ENCODE measurements at regions not wholly inside any gene's neighbourhood (a gene's known extent, or its start where the extent isn't known, plus 50 kb on each side); places are given as distances from the start of the nearest gene placed in this dataset.

DNA sequence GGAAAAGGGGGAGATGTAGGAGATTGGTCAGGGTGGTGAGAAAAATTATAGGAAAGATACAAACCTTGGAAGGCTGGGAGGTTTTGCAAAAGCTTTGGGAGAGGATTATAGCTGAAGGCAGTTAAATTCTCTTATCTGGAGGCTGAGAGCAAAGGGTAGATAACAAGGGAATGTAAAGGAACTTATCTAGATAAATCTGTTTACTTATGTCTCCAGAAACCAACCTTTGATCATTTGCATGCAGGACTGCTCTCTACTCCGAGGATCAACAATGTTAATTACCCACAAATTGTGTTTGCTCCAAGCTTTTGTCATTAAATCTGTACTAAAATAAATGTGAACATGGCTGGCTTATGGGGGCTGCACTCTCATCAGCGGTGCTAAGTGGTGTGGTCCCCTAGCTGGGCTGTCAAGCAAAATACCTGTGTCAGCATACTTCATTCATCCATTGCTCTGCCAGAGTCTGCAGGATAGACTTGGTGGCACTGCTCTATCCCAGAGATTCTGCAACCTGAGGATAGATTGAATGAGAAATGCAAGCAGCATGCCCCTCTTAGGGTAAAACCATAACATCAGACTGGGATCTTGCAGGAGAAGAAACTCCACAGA is 1599.2 kb upstream of the TENM4 start:
- TF ChIP-seq Cebpa-rat (IDR thresholded peaks at IDR 0.05) = no peak
- Histone ChIP-seq H3K4me2 (no peak overlapping the region), H3K27me3 (no peaks in the 10 kb centered on the region), H3K9ac (no peak overlapping the region), H3K36me3 (no peaks in the 10 kb centered on the region), H3K27ac (no peak overlapping the region), H3K4me1 (no peaks in the 10 kb centered on the region), H3K9me3 (replicated peaks in 1 of 11) (peaks cover 20 to 34% (median 29%) of the 10 kb centered on the region in 11 experiments), H4K20me1 (no peaks in the 10 kb centered on the region), H3K4me3 (no peak overlapping the region)

DNA sequence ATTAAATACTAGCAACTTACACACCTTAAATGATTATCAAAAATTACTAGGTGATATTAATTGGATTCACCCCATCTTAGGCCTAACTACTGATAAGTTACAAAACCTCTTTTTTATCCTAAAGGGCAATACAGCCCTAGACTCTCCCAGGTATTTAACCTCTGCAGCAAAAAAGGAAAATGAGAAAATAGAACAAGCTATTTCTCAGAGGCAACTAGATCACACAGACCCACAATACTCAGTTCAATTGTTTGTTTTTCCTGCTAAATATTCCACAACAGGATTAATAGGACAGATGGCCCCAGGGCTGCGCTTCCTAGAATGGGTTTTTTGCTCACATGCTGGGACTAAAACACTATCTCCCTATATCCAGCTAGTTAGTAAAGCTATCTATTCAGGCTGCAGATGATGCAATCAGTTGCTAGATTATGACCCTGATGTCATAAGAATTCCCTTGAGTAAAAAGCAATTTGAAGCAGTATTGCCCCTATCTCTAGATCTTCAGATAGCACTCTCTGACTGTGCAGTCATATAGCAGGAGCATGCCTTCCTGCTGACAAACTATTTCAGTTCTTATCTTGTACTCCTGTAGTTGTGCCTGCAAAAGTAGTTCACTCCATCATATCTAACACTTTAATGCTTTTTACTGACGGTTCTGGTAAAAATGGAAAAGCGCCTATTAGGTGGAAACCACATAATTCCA is 1595.5 kb upstream of the TENM4 start:
- H4K20me1 ChIP-seq = no peaks in the 10 kb centered on the region
- H3K4me2 ChIP-seq = no peak overlapping the region

GRCh38 chr11:81033779-81034540 is 1593.1 kb upstream of the TENM4 start:
- Histone ChIP-seq H3K4me2 (no peak overlapping the region), H4K20me1 (no peaks in the 10 kb centered on the region), H3K27me3 (no peaks in the 10 kb centered on the region), H3K36me3 (no peaks in the 10 kb centered on the region), H3K4me1 (no peaks in the 10 kb centered on the region), H3K9me3 (replicated peaks in 1 of 11) (peaks cover 20 to 29% (median 22%) of the 10 kb centered on the region in 11 experiments), H3K4me3 (no peak overlapping the region), H3K9ac (no peak overlapping the region), H3K27ac (no peak overlapping the region)
- no peak for TF ChIP-seq Cebpa-rat (IDR thresholded peaks at IDR 0.05)

More for the DNA sequence above, 1595.5 kb upstream of the TENM4 start:
- H3K4me1 ChIP-seq = no peaks in the 10 kb centered on the region
- H3K36me3 ChIP-seq = no peaks in the 10 kb centered on the region
- H3K9ac ChIP-seq = no peak overlapping the region
- H3K9me3 ChIP-seq (replicated peaks in 1 of 11) = peaks cover 20 to 29% (median 22%) of the 10 kb centered on the region in 11 experiments
- H3K27me3 ChIP-seq = no peaks in the 10 kb centered on the region
- H3K4me3 ChIP-seq = no peak overlapping the region
- no peak for TF ChIP-seq Cebpa-rat (IDR thresholded peaks at IDR 0.05)
- H3K27ac ChIP-seq = no peak overlapping the region

DNA sequence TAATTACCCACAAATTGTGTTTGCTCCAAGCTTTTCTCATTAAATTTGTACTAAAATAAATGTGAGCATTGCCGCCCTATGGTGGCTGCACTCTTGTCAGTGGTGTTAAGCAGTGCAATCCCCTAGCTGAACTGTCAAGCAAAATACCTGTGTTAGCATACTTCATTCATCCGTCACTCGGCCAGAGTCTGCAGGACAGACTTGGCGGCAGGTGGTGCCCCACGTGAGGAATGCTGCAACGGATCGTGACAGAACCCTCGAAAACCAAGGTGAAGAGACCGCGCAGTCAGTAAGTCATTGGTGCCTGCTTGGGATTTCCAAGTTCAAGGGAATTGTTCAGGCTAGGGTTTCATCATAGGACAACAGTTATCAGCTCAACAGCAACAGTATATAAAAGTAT is 1592.1 kb upstream of the TENM4 start:
- no peak overlapping the region for H3K27ac ChIP-seq
- no peak overlapping the region for H3K4me2 ChIP-seq
- no peaks in the 10 kb centered on the region for H4K20me1 ChIP-seq
- H3K27me3 ChIP-seq = no peaks in the 10 kb centered on the region
- no peaks in the 10 kb centered on the region for H3K4me1 ChIP-seq
- no peak overlapping the region for H3K9ac ChIP-seq
- H3K9me3 ChIP-seq (replicated peaks in 1 of 11) = peaks cover 20 to 29% (median 22%) of the 10 kb centered on the region in 11 experiments
- no peak overlapping the region for H3K4me3 ChIP-seq
- H3K36me3 ChIP-seq = no peaks in the 10 kb centered on the region
- no peak for TF ChIP-seq Cebpa-rat (IDR thresholded peaks at IDR 0.05)

DNA sequence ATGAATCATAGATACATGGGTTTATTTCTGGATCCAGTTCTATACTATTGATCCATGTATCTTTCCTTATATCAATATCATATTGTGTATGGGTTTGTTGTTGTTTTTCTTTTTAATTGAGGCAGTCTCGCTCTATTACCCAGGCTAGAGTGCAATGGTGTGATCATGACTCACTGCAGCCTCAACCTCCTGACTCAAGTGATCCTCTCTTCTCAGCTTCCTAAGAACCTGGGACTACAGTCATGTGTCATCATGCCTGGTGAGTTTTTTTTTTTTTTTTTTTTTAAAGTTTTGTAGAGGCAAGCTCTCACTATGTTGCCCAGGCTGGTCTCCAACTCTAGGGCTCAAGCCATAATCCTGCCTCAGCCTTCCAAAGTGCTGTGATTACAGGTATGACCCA is 1589.4 kb upstream of the TENM4 start:
- no peak for TF ChIP-seq Cebpa-rat (IDR thresholded peaks at IDR 0.05)
- Histone ChIP-seq H3K4me2 (no peak overlapping the region), H3K4me1 (no peaks in the 10 kb centered on the region)

DNA sequence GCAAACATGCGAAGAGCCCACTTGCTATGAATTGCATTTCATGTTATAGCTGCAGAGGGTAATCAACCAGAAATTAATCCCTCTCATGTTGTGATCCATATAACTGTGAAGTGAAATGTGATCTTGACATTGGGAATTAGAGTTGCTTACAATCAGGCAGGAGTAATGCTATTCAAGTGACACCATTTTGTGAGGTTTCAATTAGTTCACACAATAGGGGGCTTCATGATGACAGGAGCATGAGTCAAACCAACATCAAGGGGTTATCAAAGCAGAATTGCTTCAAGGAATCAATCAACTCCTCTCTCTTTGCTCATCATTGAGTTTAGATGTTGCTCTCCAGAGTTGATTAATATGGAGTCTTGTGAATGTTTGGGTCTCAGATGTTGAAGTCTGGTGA is 1585.2 kb upstream of the TENM4 start:
- H3K4me1 ChIP-seq = peaks cover 0 to 11% (median 6%) of the 10 kb centered on the region in 10 experiments; a peak in 9 of 20 replicates
- no peaks in the 10 kb centered on the region for H3K36me3 ChIP-seq
- H4K20me1 ChIP-seq = no peaks in the 10 kb centered on the region
- H3K9ac ChIP-seq = no peak overlapping the region
- H3K4me2 ChIP-seq = no peak overlapping the region
- H3K27ac ChIP-seq = no peak overlapping the region
- no peak overlapping the region for H3K4me3 ChIP-seq
- no peaks in the 10 kb centered on the region for H3K9me3 ChIP-seq (replicated peaks in 1 of 11)
- no peaks in the 10 kb centered on the region for H3K27me3 ChIP-seq
- TF ChIP-seq Cebpa-rat (IDR thresholded peaks at IDR 0.05) = no peak

More for the DNA sequence above, 1589.4 kb upstream of the TENM4 start:
- Histone ChIP-seq H3K27me3 (no peaks in the 10 kb centered on the region), H3K4me3 (no peak overlapping the region), H3K9ac (no peak overlapping the region), H3K36me3 (no peaks in the 10 kb centered on the region), H4K20me1 (no peaks in the 10 kb centered on the region), H3K9me3 (replicated peaks in 1 of 11) (peaks cover under 1 to 7% (median 3%) of the 10 kb centered on the region in 11 experiments; a peak in 9 of 22 replicates), H3K27ac (no peak overlapping the region)

DNA sequence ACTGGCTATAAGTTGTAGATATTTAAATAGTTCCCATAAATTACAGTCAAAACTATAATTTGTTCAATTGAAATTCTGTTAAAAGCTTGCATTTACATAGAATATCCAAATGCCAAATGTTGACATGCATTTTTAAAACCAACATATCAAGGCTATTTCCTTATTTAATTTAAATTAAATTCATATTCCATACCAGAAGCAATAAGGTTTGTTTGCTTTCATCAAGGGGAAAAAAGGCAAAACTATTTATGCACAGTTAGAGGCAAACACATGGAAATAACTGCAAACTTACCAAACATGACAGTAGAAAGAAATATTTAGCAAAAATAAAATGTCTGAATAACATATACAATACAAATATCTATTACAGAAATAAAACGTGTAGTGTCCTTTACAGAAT is 1581.2 kb upstream of the TENM4 start:
- H3K27ac ChIP-seq = no peak overlapping the region
- no peaks in the 10 kb centered on the region for H4K20me1 ChIP-seq
- no peaks in the 10 kb centered on the region for H3K27me3 ChIP-seq
- no peak overlapping the region for H3K4me3 ChIP-seq
- no peaks in the 10 kb centered on the region for H3K36me3 ChIP-seq
- H3K4me1 ChIP-seq = peaks cover 0 to 11% (median 6%) of the 10 kb centered on the region in 10 experiments; a peak in 9 of 20 replicates
- no peak overlapping the region for H3K9ac ChIP-seq
- no peaks in the 10 kb centered on the region for H3K9me3 ChIP-seq (replicated peaks in 1 of 11)
- peak overlapping the region in 1 of 11 experiments; percentile 53; a peak in 2 of 22 replicates for H3K4me2 ChIP-seq
- no peak for TF ChIP-seq Cebpa-rat (IDR thresholded peaks at IDR 0.05)

- Histone ChIP-seq H3K4me1 (peaks cover 0 to 7% (median under 1%) of the 10 kb centered on the region in 10 experiments; a peak in 4 of 20 replicates), H3K36me3 (no peaks in the 10 kb centered on the region), H3K4me2 (no peak overlapping the region), H3K9me3 (replicated peaks in 1 of 11) (no peaks in the 10 kb centered on the region), H3K27ac (no peak overlapping the region), H3K27me3 (no peaks in the 10 kb centered on the region), H4K20me1 (no peaks in the 10 kb centered on the region), H3K9ac (no peak overlapping the region), H3K4me3 (no peak overlapping the region)
- no peak for TF ChIP-seq Cebpa-rat (IDR thresholded peaks at IDR 0.05)
Measured at GRCh38 chr11:81010631-81011030, 1569.8 kb upstream of the TENM4 start.

GRCh38 chr11:81007046-81007445 is 1566.2 kb upstream of the TENM4 start:
- Histone ChIP-seq H3K27me3 (no peaks in the 10 kb centered on the region), H4K20me1 (no peaks in the 10 kb centered on the region), H3K36me3 (no peaks in the 10 kb centered on the region), H3K4me3 (no peak overlapping the region), H3K9me3 (replicated peaks in 1 of 11) (no peaks in the 10 kb centered on the region), H3K9ac (no peak overlapping the region), H3K4me1 (peaks cover 0 to 18% (median 2%) of the 10 kb centered on the region in 10 experiments; a peak in 4 of 20 replicates), H3K27ac (no peak overlapping the region), H3K4me2 (no peak overlapping the region)
- no peak for TF ChIP-seq Cebpa-rat (IDR thresholded peaks at IDR 0.05)

Measured in BLaER1 treated with 17β-estradiol and CSF1 and Interleukin-3, amounts not matched to agents 10 nM and 100 nM (cell line).